ENCODE measurements at regions not wholly inside any gene's neighbourhood (a gene's known extent, or its start where the extent isn't known, plus 50 kb on each side); places are given as distances from the start of the nearest gene placed in this dataset.

GRCh38 chr2:14047491-14047890 is 585.0 kb upstream of the LRATD1 start:
- no peak for TF ChIP-seq GATA2 (IDR thresholded peaks at IDR 0.05; ENCODE audit: low read depth, low read length)
- no peak for TF ChIP-seq GATA3 (IDR thresholded peaks at IDR 0.05; ENCODE audit: low read depth, low read length)

GRCh38 chr2:14051401-14051800 is 581.1 kb upstream of the LRATD1 start:
- no peak for TF ChIP-seq GATA3 (IDR thresholded peaks at IDR 0.05; ENCODE audit: low read depth, low read length)
- TF ChIP-seq GATA2 (IDR thresholded peaks at IDR 0.05; ENCODE audit: low read depth, low read length), result no peak

GRCh38 chr2:14053105-14053504 is 579.4 kb upstream of the LRATD1 start:
- TF ChIP-seq GATA2 (IDR thresholded peaks at IDR 0.05; ENCODE audit: low read depth, low read length) (no peak), GATA3 (IDR thresholded peaks at IDR 0.05; ENCODE audit: low read depth, low read length) (no peak)

- TF ChIP-seq GATA3 (IDR thresholded peaks at IDR 0.05; ENCODE audit: low read depth, low read length), result no peak
- TF ChIP-seq GATA2 (IDR thresholded peaks at IDR 0.05; ENCODE audit: low read depth, low read length), result no peak
Observed at GRCh38 chr2:14064346-14064745, 568.2 kb upstream of the LRATD1 start.

- TF ChIP-seq GATA3 (IDR thresholded peaks at IDR 0.05; ENCODE audit: low read depth, low read length) (no peak), GATA2 (IDR thresholded peaks at IDR 0.05; ENCODE audit: low read depth, low read length) (no peak)
Observed at GRCh38 chr2:14072338-14072737, 560.2 kb upstream of the LRATD1 start.

GRCh38 chr2:14074691-14075090 is 557.8 kb upstream of the LRATD1 start:
- TF ChIP-seq GATA2 (IDR thresholded peaks at IDR 0.05; ENCODE audit: low read depth, low read length) (no peak), GATA3 (IDR thresholded peaks at IDR 0.05; ENCODE audit: low read depth, low read length) (no peak)

- TF ChIP-seq GATA3 (IDR thresholded peaks at IDR 0.05; ENCODE audit: low read depth, low read length) (no peak), GATA2 (IDR thresholded peaks at IDR 0.05; ENCODE audit: low read depth, low read length) (no peak)
Observed at GRCh38 chr2:14079576-14079975, 552.9 kb upstream of the LRATD1 start.

- TF ChIP-seq GATA3 (IDR thresholded peaks at IDR 0.05; ENCODE audit: low read depth, low read length), result no peak
- no peak for TF ChIP-seq GATA2 (IDR thresholded peaks at IDR 0.05; ENCODE audit: low read depth, low read length)
Observed at GRCh38 chr2:14081521-14081920, 551.0 kb upstream of the LRATD1 start.

GRCh38 chr2:14082640-14083039 is 549.9 kb upstream of the LRATD1 start:
- TF ChIP-seq GATA3 (IDR thresholded peaks at IDR 0.05; ENCODE audit: low read depth, low read length), result no peak
- TF ChIP-seq GATA2 (IDR thresholded peaks at IDR 0.05; ENCODE audit: low read depth, low read length), result no peak

- no peak for TF ChIP-seq GATA3 (IDR thresholded peaks at IDR 0.05; ENCODE audit: low read depth, low read length)
- no peak for TF ChIP-seq GATA2 (IDR thresholded peaks at IDR 0.05; ENCODE audit: low read depth, low read length)
Observed at GRCh38 chr2:14094592-14094991, 537.9 kb upstream of the LRATD1 start.

GRCh38 chr2:14114275-14114674 is 518.2 kb upstream of the LRATD1 start:
- TF ChIP-seq GATA3 (IDR thresholded peaks at IDR 0.05; ENCODE audit: low read depth, low read length), result no peak
- no peak for TF ChIP-seq GATA2 (IDR thresholded peaks at IDR 0.05; ENCODE audit: low read depth, low read length)

GRCh38 chr2:14120376-14120775 is 512.1 kb upstream of the LRATD1 start:
- TF ChIP-seq GATA2 (IDR thresholded peaks at IDR 0.05; ENCODE audit: low read depth, low read length), result no peak
- TF ChIP-seq GATA3 (IDR thresholded peaks at IDR 0.05; ENCODE audit: low read depth, low read length), result no peak

GRCh38 chr2:14123436-14124103 is 508.9 kb upstream of the LRATD1 start:
- TF ChIP-seq GATA2 (IDR thresholded peaks at IDR 0.05; ENCODE audit: low read depth, low read length) (no peak), GATA3 (IDR thresholded peaks at IDR 0.05; ENCODE audit: low read depth, low read length) (no peak)

- TF ChIP-seq GATA3 (IDR thresholded peaks at IDR 0.05; ENCODE audit: low read depth, low read length), result no peak
Observed at GRCh38 chr2:14125624-14126293, 506.8 kb upstream of the LRATD1 start.

- TF ChIP-seq GATA3 (IDR thresholded peaks at IDR 0.05; ENCODE audit: low read depth, low read length) (no peak), GATA2 (IDR thresholded peaks at IDR 0.05; ENCODE audit: low read depth, low read length) (no peak)
Observed at GRCh38 chr2:14126846-14127245, 505.7 kb upstream of the LRATD1 start.

All from SH-SY5Y (cell line).